Nephron (organoid): ENCODE measurements at regions not wholly inside any gene's neighbourhood (a gene's known extent, or its start where the extent isn't known, plus 50 kb on each side); places are given as distances from the start of the nearest gene placed in this dataset.

Experiments
- H3K27ac Mint-ChIP-seq, 3 experiments: 2 replicates each; pipeline ENCODE4 v1.8.0; 2020; ENCODE audit warnings: mixed read lengths in 3 of 3, mild to moderate bottlenecking in 2 of 3, moderate library complexity in 1 of 3
- H3K27me3 Mint-ChIP-seq: 2 replicates; pipeline ENCODE4 v1.8.0; 2021; ENCODE audit warnings: low read depth, mild to moderate bottlenecking, moderate library complexity, mixed read lengths
- H3K36me3 Mint-ChIP-seq: 2 replicates; pipeline ENCODE4 v1.8.0; 2020; ENCODE audit warnings: low read depth, mixed read lengths
- H3K4me1 Mint-ChIP-seq: 2 replicates; pipeline ENCODE4 v1.8.0; 2020; ENCODE audit warnings: mixed read lengths
- H3K4me3 Mint-ChIP-seq, 3 experiments: 2 replicates each; pipeline ENCODE4 v1.8.0; 2020; ENCODE audit warnings: mild to moderate bottlenecking in 3 of 3, mixed read lengths in 3 of 3, moderate library complexity in 2 of 3
- H3K9me3 Mint-ChIP-seq: 2 replicates; pipeline ENCODE4 v1.8.0; 2020; ENCODE audit warnings: mixed read lengths
- CTCF ChIP-seq, 3 experiments: fragments of 200-600 bp; sonication (generic); IDR thresholded peaks; one replicate each; pipeline ENCODE4 v1.5.0; 2021; ENCODE audit warnings: antibody characterized with exemption in 3 of 3; ENCODE audit not compliant: unreplicated experiment in 3 of 3

GRCh38 chr17:79183043-79183292, 108.3 kb downstream of the ENGASE start:
- Mint-ChIP-seq H3K36me3 (no peaks in the 10 kb centered on the region), H3K27ac (no peak overlapping the region), H3K4me1 (no peaks in the 10 kb centered on the region), H3K27me3 (peaks cover 90% of the 10 kb centered on the region), H3K4me3 (peak overlapping the region in 1 of 3 experiments; percentile 89), H3K9me3 (no peaks in the 10 kb centered on the region)
- no peak for TF ChIP-seq CTCF (IDR thresholded peaks at IDR 0.05; ENCODE audit: unreplicated experiment in 3 of 3)

GRCh38 chr17:79182176-79183042, 107.8 kb downstream of the ENGASE start:
- Mint-ChIP-seq H3K9me3 (no peaks in the 10 kb centered on the region), H3K4me1 (no peaks in the 10 kb centered on the region), H3K27me3 (peaks cover 90% of the 10 kb centered on the region), H3K4me3 (peak overlapping the region; percentile 70 to 72 (median 71)), H3K36me3 (no peaks in the 10 kb centered on the region), H3K27ac (no peak overlapping the region)
- TF ChIP-seq CTCF (IDR thresholded peaks at IDR 0.05; ENCODE audit: unreplicated experiment in 3 of 3) = no peak

GRCh38 chr17:79180358-79181005, 105.9 kb downstream of the ENGASE start:
- TF ChIP-seq CTCF (IDR thresholded peaks at IDR 0.05; ENCODE audit: unreplicated experiment in 3 of 3) = no peak
- Mint-ChIP-seq H3K36me3 (no peaks in the 10 kb centered on the region), H3K4me1 (no peaks in the 10 kb centered on the region), H3K27ac (no peak overlapping the region), H3K9me3 (no peaks in the 10 kb centered on the region), H3K27me3 (peaks cover 84% of the 10 kb centered on the region), H3K4me3 (peak overlapping the region in 1 of 3 experiments; percentile 19)

GRCh38 chr17:79179334-79179733, 104.7 kb downstream of the ENGASE start:
- H3K4me3 Mint-ChIP-seq = no peak overlapping the region
- no peak overlapping the region for H3K27ac Mint-ChIP-seq
- no peaks in the 10 kb centered on the region for H3K4me1 Mint-ChIP-seq
- no peaks in the 10 kb centered on the region for H3K36me3 Mint-ChIP-seq
- no peaks in the 10 kb centered on the region for H3K9me3 Mint-ChIP-seq
- TF ChIP-seq CTCF (IDR thresholded peaks at IDR 0.05; ENCODE audit: unreplicated experiment in 3 of 3) = no peak
- H3K27me3 Mint-ChIP-seq = peaks cover 81% of the 10 kb centered on the region

- no peak for TF ChIP-seq CTCF (IDR thresholded peaks at IDR 0.05; ENCODE audit: unreplicated experiment in 3 of 3)
- no peaks in the 10 kb centered on the region for H3K4me1 Mint-ChIP-seq
- no peaks in the 10 kb centered on the region for H3K36me3 Mint-ChIP-seq
- no peaks in the 10 kb centered on the region for H3K9me3 Mint-ChIP-seq
- H3K27me3 Mint-ChIP-seq = peaks cover 80% of the 10 kb centered on the region
- H3K4me3 Mint-ChIP-seq = no peak overlapping the region
- H3K27ac Mint-ChIP-seq = no peak overlapping the region
These were observed 103.3 kb downstream of the ENGASE start for GRCh38 chr17:79177877-79178276.
